Tibial artery (tissue), 4 donors: ENCODE measurements at regions not wholly inside any gene's neighbourhood (a gene's known extent, or its start where the extent isn't known, plus 50 kb on each side); places are given as distances from the start of the nearest gene placed in this dataset.

Experiments
- DNase-seq, 2 donors: peaks; one replicate each; pipeline ENCODE4 v3.0.0-alpha.2; 2019
- H3K27ac ChIP-seq, 2 donors: fragments of 200-600 bp; sonication (generic) in 1 of 2; 1 replicate in 1 of 2; 2 replicates in 1 of 2; pipeline ENCODE4 v1.5.1; 2018 to 2019; ENCODE audit warnings: mild to moderate bottlenecking in 1 of 2
- H3K27me3 ChIP-seq, 2 donors: fragments of 200-600 bp; sonication (generic) in 1 of 2; one replicate each; pipeline versions ENCODE4 v1.5.1 to v1.6.0; 2016 to 2019
- H3K36me3 ChIP-seq, 3 donors: fragments of 200-600 bp; sonication (generic) in 2 of 3; one replicate each; pipeline ENCODE4 v1.5.1; 2016 to 2019; ENCODE audit warnings: mild to moderate bottlenecking in 2 of 3
- H3K4me1 ChIP-seq, 4 donors: fragments of 200-600 bp; sonication (generic) in 2 of 4; 1 replicate in 3 of 4; 2 replicates in 1 of 4; pipeline ENCODE4 v1.5.1; 2016 to 2019
- H3K4me3 ChIP-seq, 2 donors: fragments of 200-600 bp; sonication (generic) in 1 of 2; 1 replicate in 1 of 2; 2 replicates in 1 of 2; pipeline ENCODE4 v1.5.1; 2018 to 2019; ENCODE audit warnings: mild to moderate bottlenecking in 2 of 2
- H3K9me3 ChIP-seq, 3 donors: fragments of 200-600 bp; sonication (generic) in 1 of 3; one replicate each; pipeline ENCODE4 v1.5.1; 2016 to 2019
- intact Hi-C: fragments of 100-400 bp; cut with DNase I; formaldehyde crosslinking; loops from one replicate; pipeline ENCODE4 v1.15.0; 2023; ENCODE audit warnings: low total_unique reads
- TF ChIP-seq, protein P1 (sequence below), 2 experiments: fragments of 200-600 bp in 1 of 2; fragments of 450-650 bp in 1 of 2; IDR thresholded peaks; one replicate each; pipeline ENCODE4 v1.5.1; 2017 to 2019; ENCODE audit warnings: antibody characterized with exemption in 2 of 2, mild to moderate bottlenecking in 1 of 2, moderate library complexity in 1 of 2

DNA sequence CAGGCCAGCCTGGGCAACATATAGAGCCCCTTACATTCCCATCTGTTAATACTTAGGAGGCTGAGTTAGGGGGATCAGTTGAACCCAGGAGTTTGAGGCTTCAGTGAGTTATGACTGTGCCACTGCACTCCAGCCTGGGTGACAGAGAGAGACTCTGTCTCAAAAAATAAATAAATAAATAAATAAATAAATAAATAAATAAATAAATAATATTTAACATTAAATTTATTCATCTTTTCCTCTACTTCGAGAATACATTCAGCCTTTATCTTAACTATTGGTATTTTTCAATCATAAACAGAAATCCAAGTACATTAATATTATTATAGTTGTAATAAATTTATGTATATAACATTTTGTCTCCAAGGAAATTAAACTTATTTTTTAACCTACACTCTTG, 1227.7 kb upstream of the GJE1 start:
- TF ChIP-seq, protein P1, sequence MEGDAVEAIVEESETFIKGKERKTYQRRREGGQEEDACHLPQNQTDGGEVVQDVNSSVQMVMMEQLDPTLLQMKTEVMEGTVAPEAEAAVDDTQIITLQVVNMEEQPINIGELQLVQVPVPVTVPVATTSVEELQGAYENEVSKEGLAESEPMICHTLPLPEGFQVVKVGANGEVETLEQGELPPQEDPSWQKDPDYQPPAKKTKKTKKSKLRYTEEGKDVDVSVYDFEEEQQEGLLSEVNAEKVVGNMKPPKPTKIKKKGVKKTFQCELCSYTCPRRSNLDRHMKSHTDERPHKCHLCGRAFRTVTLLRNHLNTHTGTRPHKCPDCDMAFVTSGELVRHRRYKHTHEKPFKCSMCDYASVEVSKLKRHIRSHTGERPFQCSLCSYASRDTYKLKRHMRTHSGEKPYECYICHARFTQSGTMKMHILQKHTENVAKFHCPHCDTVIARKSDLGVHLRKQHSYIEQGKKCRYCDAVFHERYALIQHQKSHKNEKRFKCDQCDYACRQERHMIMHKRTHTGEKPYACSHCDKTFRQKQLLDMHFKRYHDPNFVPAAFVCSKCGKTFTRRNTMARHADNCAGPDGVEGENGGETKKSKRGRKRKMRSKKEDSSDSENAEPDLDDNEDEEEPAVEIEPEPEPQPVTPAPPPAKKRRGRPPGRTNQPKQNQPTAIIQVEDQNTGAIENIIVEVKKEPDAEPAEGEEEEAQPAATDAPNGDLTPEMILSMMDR (IDR thresholded peaks at IDR 0.05), result no peak
- Histone ChIP-seq H3K36me3 (no peaks in the 10 kb centered on the region), H3K27me3 (no peaks in the 10 kb centered on the region), H3K27ac (no peak overlapping the region), H3K4me3 (no peak overlapping the region), H3K9me3 (no peaks in the 10 kb centered on the region), H3K4me1 (no peaks in the 10 kb centered on the region)
- DNase-seq, result no peak
- intact Hi-C loops, result no loop called here

DNA sequence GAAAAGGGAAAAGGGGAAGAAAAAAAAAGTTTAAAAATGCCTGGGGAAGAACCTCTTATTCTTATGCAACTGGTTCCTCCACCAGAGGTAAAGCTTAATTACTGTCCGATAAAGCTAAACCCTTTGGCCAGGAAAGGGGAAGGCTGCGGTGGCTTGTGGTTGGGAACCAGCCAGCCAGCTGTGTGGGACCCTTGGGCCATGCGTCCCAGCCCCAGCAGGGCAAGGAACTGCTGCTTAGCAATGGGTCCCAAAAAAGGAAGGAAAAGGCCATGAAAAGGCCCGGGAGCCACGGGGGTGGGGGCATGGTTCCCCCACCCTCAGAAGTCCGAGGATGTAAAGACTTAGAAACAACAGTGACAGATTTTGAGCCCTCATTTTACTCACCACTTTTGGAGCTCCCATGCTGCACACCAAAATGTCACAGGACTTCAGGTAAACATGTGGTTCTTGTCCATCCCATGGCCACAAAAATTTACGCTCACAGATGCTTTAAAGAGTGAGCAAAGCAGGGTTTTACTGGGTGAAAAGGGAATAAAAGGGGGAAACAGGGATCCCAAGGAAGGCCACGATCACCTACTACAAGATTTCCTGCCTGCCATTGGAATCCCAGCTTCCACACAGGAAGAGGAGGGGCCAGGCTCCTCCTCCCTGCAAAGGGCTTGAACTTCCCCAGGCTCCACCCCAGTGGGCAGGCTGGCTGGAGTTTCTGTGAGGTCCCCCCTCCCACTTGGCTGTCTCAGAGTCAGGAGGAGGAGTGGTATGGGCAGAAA, 1234.7 kb upstream of the GJE1 start:
- intact Hi-C loops, result no loop called here
- no peaks in the 10 kb centered on the region for H3K36me3 ChIP-seq
- no peaks in the 10 kb centered on the region for H3K27me3 ChIP-seq
- no peaks in the 10 kb centered on the region for H3K4me1 ChIP-seq
- no peak overlapping the region for H3K27ac ChIP-seq
- H3K9me3 ChIP-seq, result no peaks in the 10 kb centered on the region
- TF ChIP-seq, protein P1 (IDR thresholded peaks at IDR 0.05), result no peak
- peak overlapping the region in 1 of 2 donors; percentile 9 for H3K4me3 ChIP-seq
- DNase-seq, result peak; percentile 44 to 67

DNA sequence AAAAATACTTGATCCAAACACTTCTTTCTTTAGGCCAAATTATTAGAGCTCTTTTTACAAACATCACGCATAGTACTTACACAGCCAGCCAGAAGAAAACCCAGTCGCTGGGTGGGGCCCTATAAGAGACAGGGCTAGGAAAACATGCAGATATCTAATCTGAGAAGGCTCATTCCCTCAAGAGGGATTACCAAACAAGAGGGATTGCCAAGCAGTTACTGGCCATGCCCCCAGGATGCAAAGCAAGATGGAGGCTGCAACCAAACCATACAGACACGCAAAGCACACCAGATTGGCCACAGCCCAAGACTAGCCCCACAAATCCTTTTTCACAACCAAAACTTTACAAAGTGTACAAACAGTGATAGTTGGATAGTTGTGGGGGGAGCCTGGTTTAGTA, 1235.4 kb upstream of the GJE1 start:
- H3K4me3 ChIP-seq, result peak overlapping the region in 1 of 2 donors; percentile 9
- H3K27me3 ChIP-seq, result no peaks in the 10 kb centered on the region
- no peak for DNase-seq
- intact Hi-C loops, result no loop called here
- TF ChIP-seq, protein P1 (IDR thresholded peaks at IDR 0.05), result no peak
- no peak overlapping the region for H3K27ac ChIP-seq
- no peaks in the 10 kb centered on the region for H3K4me1 ChIP-seq
- H3K36me3 ChIP-seq, result no peaks in the 10 kb centered on the region
- no peaks in the 10 kb centered on the region for H3K9me3 ChIP-seq

DNA sequence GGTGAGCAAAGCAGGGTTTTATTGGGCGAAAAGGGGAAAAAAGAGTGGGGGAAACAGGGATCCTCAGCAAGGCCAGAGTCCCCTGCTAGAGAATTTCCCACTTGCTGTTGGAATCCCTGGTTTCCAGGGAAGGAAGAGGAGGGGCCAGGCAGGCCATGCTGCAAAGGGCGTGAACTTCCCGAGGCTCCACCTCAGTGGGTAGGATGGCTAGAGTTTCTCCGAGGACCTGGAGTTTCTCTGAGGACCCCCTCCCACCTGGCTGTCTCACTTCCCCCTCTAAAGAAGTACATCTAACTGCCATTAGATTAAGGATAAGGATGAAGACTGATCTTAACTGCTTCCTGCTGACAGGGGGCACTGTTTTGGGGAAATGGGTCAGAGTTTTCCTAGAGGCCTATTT, 1239.3 kb upstream of the GJE1 start:
- no peak for DNase-seq
- TF ChIP-seq, protein P1 (IDR thresholded peaks at IDR 0.05), result no peak
- intact Hi-C loops, result no loop called here
- Histone ChIP-seq H3K27me3 (no peaks in the 10 kb centered on the region), H3K27ac (no peak overlapping the region), H3K4me1 (no peaks in the 10 kb centered on the region), H3K9me3 (no peaks in the 10 kb centered on the region), H3K36me3 (no peaks in the 10 kb centered on the region), H3K4me3 (no peak overlapping the region)

DNA sequence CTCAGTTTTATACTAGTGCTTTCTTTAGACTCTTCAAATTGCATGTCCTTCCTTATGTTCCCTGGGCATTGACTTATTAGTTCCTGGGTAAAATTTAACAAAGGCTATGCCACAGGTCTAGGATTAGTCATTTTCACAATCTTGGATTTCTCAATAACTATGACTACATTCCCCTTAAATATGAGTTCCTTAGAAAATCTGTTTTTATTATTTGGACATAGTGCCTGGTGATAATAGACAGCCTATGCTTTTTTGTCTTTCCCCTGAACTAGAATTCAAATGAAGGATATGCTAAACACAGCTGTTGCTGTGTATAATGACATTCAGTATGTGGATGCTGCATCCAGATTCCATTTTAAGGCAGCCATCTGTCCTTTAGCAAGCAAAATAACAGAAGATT, 1252.8 kb upstream of the GJE1 start:
- Histone ChIP-seq H3K9me3 (no peaks in the 10 kb centered on the region), H3K4me1 (peaks cover 0 to 5% (median 2%) of the 10 kb centered on the region in 4 donors), H3K36me3 (no peaks in the 10 kb centered on the region), H3K27ac (no peak overlapping the region), H3K27me3 (no peaks in the 10 kb centered on the region), H3K4me3 (no peak overlapping the region)
- intact Hi-C loops, result no loop called here
- DNase-seq, result no peak
- TF ChIP-seq, protein P1 (IDR thresholded peaks at IDR 0.05), result no peak
